ENCODE measurements at regions not wholly inside any gene's neighbourhood (a gene's known extent, or its start where the extent isn't known, plus 50 kb on each side); places are given as distances from the start of the nearest gene placed in this dataset.

GRCh38 chr7:42617806-42618457, 293.9 kb downstream of the C7orf25 start:
- no peak for DNase-seq (ENCODE audit: low read depth)

GRCh38 chr7:42617071-42617765, 294.7 kb downstream of the C7orf25 start:
- DNase-seq (ENCODE audit: low read depth), result no peak

GRCh38 chr7:42614636-42615035, 297.2 kb downstream of the C7orf25 start:
- no peak for DNase-seq (ENCODE audit: low read depth)

- DNase-seq (ENCODE audit: low read depth), result no peak
Observed at GRCh38 chr7:42611961-42612360, 299.9 kb downstream of the C7orf25 start.

GRCh38 chr7:42611289-42611928, 300.5 kb downstream of the C7orf25 start:
- no peak for DNase-seq (ENCODE audit: low read depth)

- DNase-seq (ENCODE audit: low read depth), result no peak
Observed at GRCh38 chr7:42606193-42606905, 305.5 kb downstream of the C7orf25 start.

GRCh38 chr7:42605406-42606192, 306.3 kb downstream of the C7orf25 start:
- DNase-seq (ENCODE audit: low read depth), result no peak

GRCh38 chr7:42603496-42603895, 308.4 kb downstream of the C7orf25 start:
- DNase-seq (ENCODE audit: low read depth), result no peak

GRCh38 chr7:42597300-42597699, 314.6 kb downstream of the C7orf25 start:
- DNase-seq (ENCODE audit: low read depth), result no peak

- no peak for DNase-seq (ENCODE audit: low read depth)
Observed at GRCh38 chr7:42596737-42597136, 315.1 kb downstream of the C7orf25 start.

- DNase-seq (ENCODE audit: low read depth), result no peak
Observed at GRCh38 chr7:42593860-42594259, 318.0 kb downstream of the C7orf25 start.

- no peak for DNase-seq (ENCODE audit: low read depth)
Observed at GRCh38 chr7:42590771-42591310, 321.0 kb downstream of the C7orf25 start.

GRCh38 chr7:42588876-42589275, 323.0 kb downstream of the C7orf25 start:
- DNase-seq (ENCODE audit: low read depth), result no peak

- no peak for DNase-seq (ENCODE audit: low read depth)
Observed at GRCh38 chr7:42587806-42588205, 324.1 kb downstream of the C7orf25 start.

- no peak for DNase-seq (ENCODE audit: low read depth)
Observed at GRCh38 chr7:42580061-42580460, 331.8 kb downstream of the C7orf25 start.

GRCh38 chr7:42575171-42575570, 336.7 kb downstream of the C7orf25 start:
- DNase-seq (ENCODE audit: low read depth), result no peak

GRCh38 chr7:42574685-42575084, 337.2 kb downstream of the C7orf25 start:
- DNase-seq (ENCODE audit: low read depth), result no peak

GRCh38 chr7:42573881-42574672, 337.1 kb upstream of the GLI3 start:
- DNase-seq (ENCODE audit: low read depth), result no peak

GRCh38 chr7:42572561-42572960, 335.6 kb upstream of the GLI3 start:
- no peak for DNase-seq (ENCODE audit: low read depth)

GRCh38 chr7:42572056-42572455, 335.0 kb upstream of the GLI3 start:
- DNase-seq (ENCODE audit: low read depth), result no peak

GRCh38 chr7:42570944-42571343, 333.9 kb upstream of the GLI3 start:
- no peak for DNase-seq (ENCODE audit: low read depth)

Measured in non-pigmented ciliary epithelial cell (primary cell).